K562 (cell line): ENCODE measurements at regions not wholly inside any gene's neighbourhood (a gene's known extent, or its start where the extent isn't known, plus 50 kb on each side); places are given as distances from the start of the nearest gene placed in this dataset.

ENCODE experiments used
- ATAC-seq: fragments of 200-7000 bp; cut with Tn5 transposase; 3 replicates; pipeline ENCODE4 v1.9.1; 2020; ENCODE audit warnings: moderate library complexity
- BruUV-seq: library from RNA; stranded (reverse); fragments of 400-500 nt; replicated peaks from 2 replicates; lab custom pipeline; 2021; lab: Mats Ljungman, UMichigan
- CTCF ChIA-PET: fragments of 300-600 bp; formaldehyde crosslinking; extraction: SDS; loops from one replicate; lab custom pipeline; 2021; ENCODE audit warnings: low intra/inter-chr PET ratio; lab: Yijun Ruan, JAX
- POLR2A ChIA-PET: fragments of 300-600, 350-650 bp; sonication (Branson Sonifier 250); formaldehyde crosslinking; extraction: SDS; loops from one replicate; lab custom pipeline; 2021; ENCODE audit warnings: antibody characterized with exemption, inconsistent platforms; lab: Yijun Ruan, JAX
- DNase-seq, 4 experiments: peaks; one replicate each; pipeline versions ENCODE4 v3.0.0 to v3.0.0-alpha.2; 2011 to 2018; ENCODE audit warnings: low spot score in 3 of 4, mixed read lengths in 3 of 4; ENCODE audit errors: extremely low read depth in 1 of 4
- FAIRE-seq: peaks from 2 replicates; lab custom pipeline; 2011; peaks lifted over from hg19 to GRCh38; lab: Jason Lieb, UNC
- H2AFZ ChIP-seq: 2 replicates; pipeline ENCODE4 v1.6.0; 2011; ENCODE audit warnings: low read depth, low read length, control low read depth, inconsistent platforms
- H3K27ac ChIP-seq: fragments of 200-600 bp; 3 replicates; pipeline ENCODE4 v1.8.0; 2011; ENCODE audit warnings: low read depth, mild to moderate bottlenecking, control low read depth, inconsistent platforms, low read length, moderate library complexity, mixed read lengths; ENCODE audit errors: extremely low read depth
- H3K27me3 ChIP-seq, 2 experiments: fragments of 300-600 bp in 1 of 2; 2 replicates in 1 of 2; 3 replicates in 1 of 2; pipeline versions ENCODE4 v1.6.0 to v1.8.0; 2011; ENCODE audit warnings: inconsistent platforms in 2 of 2, low read length in 2 of 2, mild to moderate bottlenecking in 1 of 2, mixed read lengths in 1 of 2, moderate library complexity in 1 of 2; ENCODE audit not compliant: control insufficient read depth in 2 of 2, insufficient read depth in 2 of 2
- H3K36me3 ChIP-seq: fragments of 300-600 bp; 3 replicates; pipeline ENCODE4 v1.8.0; 2011; ENCODE audit warnings: mild to moderate bottlenecking, low read length, inconsistent platforms; ENCODE audit not compliant: control insufficient read depth, insufficient read depth
- H3K4me1 ChIP-seq, 2 experiments: fragments of 200-600 bp in 1 of 2; replicated peaks in 1 of 2; 2 replicates in 1 of 2; 3 replicates in 1 of 2; pipeline versions ENCODE4 v1.5.1 to v1.8.0; 2011; ENCODE audit warnings: inconsistent platforms in 2 of 2, low read length in 2 of 2, mild to moderate bottlenecking in 1 of 2, mixed read lengths in 1 of 2, moderate library complexity in 1 of 2; ENCODE audit not compliant: control insufficient read depth in 2 of 2, insufficient read depth in 2 of 2
- H3K4me2 ChIP-seq: 2 replicates; pipeline ENCODE4 v1.6.1; 2011; ENCODE audit warnings: low read length, control low read depth, inconsistent platforms, mixed read lengths; ENCODE audit not compliant: insufficient read depth
- H3K4me3 ChIP-seq: fragments of 200-600 bp; sonication (generic), shearing (Covaris generic); 2 replicates; pipeline ENCODE4 v1.5.1; 2016; ENCODE audit warnings: control low read depth, inconsistent platforms
- H3K79me2 ChIP-seq: fragments of 200-600 bp; 3 replicates; pipeline ENCODE4 v1.8.0; 2011; ENCODE audit warnings: low read length, inconsistent platforms; ENCODE audit not compliant: control insufficient read depth, insufficient read depth
- H3K9ac ChIP-seq, 2 experiments: 2 replicates each; pipeline versions ENCODE4 v1.6.0 to v1.6.1; 2011; ENCODE audit warnings: low read depth in 2 of 2, low read length in 2 of 2, control low read depth in 1 of 2, inconsistent platforms in 1 of 2, mild to moderate bottlenecking in 1 of 2, mixed read lengths in 1 of 2; ENCODE audit not compliant: insufficient read depth in 1 of 2
- H3K9me1 ChIP-seq: one replicate; pipeline ENCODE4 v1.6.0; 2011; ENCODE audit warnings: inconsistent platforms, mild to moderate bottlenecking, low read length, moderate library complexity; ENCODE audit not compliant: control insufficient read depth, insufficient read depth
- H3K9me3 ChIP-seq: replicated peaks from 2 replicates; pipeline ENCODE4 v1.5.1; 2011; ENCODE audit warnings: low read depth, low read length, inconsistent platforms; ENCODE audit not compliant: control insufficient read depth, insufficient read depth
- H4K20me1 ChIP-seq: replicated peaks from 2 replicates; pipeline ENCODE4 v1.6.1; 2011; ENCODE audit warnings: low read length, inconsistent platforms, mixed read lengths; ENCODE audit not compliant: control insufficient read depth, insufficient read depth
- ATF4 ChIP-seq: fragments of 450-650 bp; formaldehyde crosslinking; IDR thresholded peaks from 2 replicates; pipeline ENCODE4 v1.4.0; 2022; ENCODE audit warnings: mild to moderate bottlenecking, moderate library complexity
- BRF2 ChIP-seq: IDR thresholded peaks from 3 replicates; pipeline ENCODE4 v1.6.1; 2011; ENCODE audit warnings: borderline replicate concordance, mild to moderate bottlenecking; ENCODE audit not compliant: insufficient read length, insufficient read depth
- GABPB1 ChIP-seq: sonication (generic); formaldehyde crosslinking; IDR thresholded peaks from 2 replicates; pipeline ENCODE4 v1.8.0; 2022; ENCODE audit warnings: mild to moderate bottlenecking, missing genetic modification reagents
- KLF1 ChIP-seq: fragments of 450-650 bp; IDR thresholded peaks from 2 replicates; pipeline ENCODE4 v1.6.1; 2016; ENCODE audit warnings: missing genetic modification characterization, missing compliant biosample characterization
- LARP7 ChIP-seq: fragments of 450-650 bp; IDR thresholded peaks from 2 replicates; pipeline ENCODE4 v1.6.1; 2016
- PRDM10 ChIP-seq: fragments of 450-650 bp; IDR thresholded peaks from 2 replicates; pipeline ENCODE4 v1.6.1; 2018; ENCODE audit not compliant: partially characterized antibody
- RBM14 ChIP-seq: fragments of 200-400 bp; formaldehyde crosslinking; IDR thresholded peaks from 2 replicates; pipeline ENCODE4 v1.6.1; 2018; ENCODE audit warnings: low read depth, mild to moderate bottlenecking, low read length, moderate library complexity, borderline replicate concordance; ENCODE audit not compliant: insufficient read depth
- RCOR1 ChIP-seq, 2 experiments: IDR thresholded peaks; 2 replicates each; pipeline ENCODE4 v1.6.1; 2012; ENCODE audit warnings: low read depth in 2 of 2, low read length in 2 of 2, borderline replicate concordance in 1 of 2, improper control_type of control experiment in 1 of 2
- SIN3B ChIP-seq: fragments of 450-650 bp; IDR thresholded peaks from 2 replicates; pipeline ENCODE4 v1.6.1; 2017; ENCODE audit warnings: low read depth, mild to moderate bottlenecking, moderate library complexity
- STAG1 ChIP-seq: sonication (generic); formaldehyde crosslinking; IDR thresholded peaks from 2 replicates; pipeline ENCODE4 v1.5.0; 2020; ENCODE audit warnings: missing genetic modification reagents, borderline replicate concordance
- ZNF263 ChIP-seq: sonication (generic); formaldehyde crosslinking; IDR thresholded peaks from 2 replicates; pipeline ENCODE4 v1.8.0; 2022; ENCODE audit warnings: mild to moderate bottlenecking, missing genetic modification reagents, borderline replicate concordance
- ZNF316 ChIP-seq: fragments of 450-650 bp; IDR thresholded peaks from 2 replicates; pipeline ENCODE4 v1.6.1; 2016
- ZNF354B ChIP-seq: fragments of 250-450 bp; sonication (Bioruptor Pico); IDR thresholded peaks from 2 replicates; pipeline ENCODE4 v1.4.0; 2020
- WGBS: fragments of 100-300 bp; shearing (Covaris generic); methylation state at CpG from one replicate; pipeline ENCODE4 v1.1.6; 2016; ENCODE audit warnings: low coverage, mixed read lengths; ENCODE audit not compliant: insufficient coverage; ENCODE audit errors: missing lambda C conversion rate; 5-methylcytosine and 5-hydroxymethylcytosine counted together
- in situ Hi-C: fragments of 300-500 bp; cut with MboI; formaldehyde crosslinking; loops from 4 replicates; pipeline ENCODE4 v1.15.0; 2018; ENCODE audit warnings: inconsistent platforms, mixed read lengths
- intact Hi-C: fragments of 100-400 bp; cut with micrococcal nuclease; formaldehyde crosslinking; loops from 2 replicates; pipeline ENCODE4 v1.14.2; 2022
- TF ChIP-seq, protein P1 (sequence below): fragments of 250-450 bp; sonication (Bioruptor Pico); IDR thresholded peaks from 2 replicates; pipeline ENCODE4 v1.9.0; 2021; ENCODE audit warnings: mild to moderate bottlenecking, inconsistent platforms

DNA sequence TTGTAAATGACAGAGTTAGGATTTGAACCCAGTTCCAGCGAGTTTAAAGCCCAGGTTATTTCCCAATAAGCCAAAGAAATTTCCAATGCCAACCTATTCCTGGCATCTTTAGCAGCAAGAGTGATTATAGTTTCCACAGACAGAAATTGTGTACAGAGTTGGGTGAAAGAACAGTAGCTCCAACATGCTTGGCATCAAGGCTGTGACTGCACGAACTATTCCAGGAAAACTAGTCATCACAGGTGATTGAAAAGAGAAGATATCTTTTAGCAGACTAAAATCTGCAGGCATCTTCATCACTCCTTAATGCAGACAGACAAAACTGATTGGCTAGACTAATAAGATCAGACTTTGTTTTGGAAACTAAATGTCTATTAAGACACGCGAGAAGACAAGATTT, 262.7 kb upstream of the PLEKHG7 start:
- POLR2A ChIA-PET: no interaction called here
- 39% methylated on average over 4 of the region's 4 CpGs for WGBS
- no peak for TF ChIP-seq GABPB1 (CRISPR knock-in tag)
- no peak for TF ChIP-seq ATF4 (CRISPR knock-in tag)
- TF ChIP-seq RCOR1 (IDR thresholded peaks at IDR 0.05; ENCODE audit: borderline replicate concordance in 1 of 2, low read depth in 2 of 2, low read length in 2 of 2): no peak
- no peak for TF ChIP-seq ZNF316
- no peak for TF ChIP-seq BRF2
- no peak for TF ChIP-seq STAG1 (CRISPR knock-in tag)
- TF ChIP-seq KLF1 (tag): no peak
- TF ChIP-seq RBM14: no peak
- no peak for TF ChIP-seq PRDM10
- TF ChIP-seq, protein P1, sequence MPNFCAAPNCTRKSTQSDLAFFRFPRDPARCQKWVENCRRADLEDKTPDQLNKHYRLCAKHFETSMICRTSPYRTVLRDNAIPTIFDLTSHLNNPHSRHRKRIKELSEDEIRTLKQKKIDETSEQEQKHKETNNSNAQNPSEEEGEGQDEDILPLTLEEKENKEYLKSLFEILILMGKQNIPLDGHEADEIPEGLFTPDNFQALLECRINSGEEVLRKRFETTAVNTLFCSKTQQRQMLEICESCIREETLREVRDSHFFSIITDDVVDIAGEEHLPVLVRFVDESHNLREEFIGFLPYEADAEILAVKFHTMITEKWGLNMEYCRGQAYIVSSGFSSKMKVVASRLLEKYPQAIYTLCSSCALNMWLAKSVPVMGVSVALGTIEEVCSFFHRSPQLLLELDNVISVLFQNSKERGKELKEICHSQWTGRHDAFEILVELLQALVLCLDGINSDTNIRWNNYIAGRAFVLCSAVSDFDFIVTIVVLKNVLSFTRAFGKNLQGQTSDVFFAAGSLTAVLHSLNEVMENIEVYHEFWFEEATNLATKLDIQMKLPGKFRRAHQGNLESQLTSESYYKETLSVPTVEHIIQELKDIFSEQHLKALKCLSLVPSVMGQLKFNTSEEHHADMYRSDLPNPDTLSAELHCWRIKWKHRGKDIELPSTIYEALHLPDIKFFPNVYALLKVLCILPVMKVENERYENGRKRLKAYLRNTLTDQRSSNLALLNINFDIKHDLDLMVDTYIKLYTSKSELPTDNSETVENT: no peak
- TF ChIP-seq ZNF354B (CRISPR knock-in tag): no peak
- TF ChIP-seq SIN3B: no peak
- no peak for TF ChIP-seq ZNF263 (CRISPR knock-in tag)
- no peak for TF ChIP-seq LARP7

More for the DNA sequence above, 262.7 kb upstream of the PLEKHG7 start:
- CTCF ChIA-PET: no interaction called here
- no peaks in the 10 kb centered on the region for H3K27me3 ChIP-seq
- no peaks in the 10 kb centered on the region for H3K4me1 ChIP-seq
- no peak overlapping the region for H3K9ac ChIP-seq
- BruUV-seq: no TSS peak
- FAIRE-seq (no peak), DNase-seq (no peak), ATAC-seq (no peak)
- H3K4me2 ChIP-seq: no peak overlapping the region
- no peak overlapping the region for H2AFZ ChIP-seq
- H3K9me3 ChIP-seq: no peaks in the 10 kb centered on the region
- H3K9me1 ChIP-seq: no peaks in the 10 kb centered on the region
- in situ Hi-C loops: no loop called here
- H3K36me3 ChIP-seq: no peaks in the 10 kb centered on the region
- H3K79me2 ChIP-seq: no peaks in the 10 kb centered on the region
- intact Hi-C loops: no loop called here
- no peak overlapping the region for H3K4me3 ChIP-seq
- no peaks in the 10 kb centered on the region for H4K20me1 ChIP-seq
- H3K27ac ChIP-seq: no peak overlapping the region
